ENCODE measurements at regions not wholly inside any gene's neighbourhood (a gene's known extent, or its start where the extent isn't known, plus 50 kb on each side); places are given as distances from the start of the nearest gene placed in this dataset.

DNA sequence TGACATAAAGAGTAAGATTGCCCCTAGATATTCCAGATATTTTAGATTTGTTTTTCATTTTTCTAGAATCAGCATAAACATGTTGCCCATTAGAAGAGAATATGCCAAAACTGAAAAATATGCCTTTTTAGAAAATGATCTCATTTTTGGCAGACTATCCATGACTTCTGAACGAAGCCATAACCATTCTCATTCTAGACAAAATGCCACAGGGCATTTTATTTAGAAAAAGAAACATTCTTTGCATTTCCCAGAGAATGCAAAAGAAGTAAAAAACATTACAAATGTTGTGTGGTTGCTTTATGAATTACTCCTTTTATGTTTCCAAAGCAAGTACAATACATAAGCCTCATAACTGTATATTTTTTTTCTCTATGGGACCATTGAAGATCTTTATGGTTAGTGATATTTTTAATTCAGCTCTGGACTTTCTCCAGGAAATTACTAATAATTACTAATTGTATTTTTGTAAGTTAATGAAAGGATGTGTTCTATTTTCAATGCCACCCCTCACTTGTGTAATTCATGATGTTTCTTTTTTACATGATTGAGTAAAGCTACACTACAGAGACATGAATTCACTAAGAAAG lies 109.6 kb upstream of the SEM1 start:
- TF ChIP-seq CTCF (IDR thresholded peaks at IDR 0.05 in 2 of 3, conservative IDR thresholded peaks at IDR 0.05 in 1 of 3; ENCODE audit: borderline replicate concordance in 1 of 3, insufficient read depth in 1 of 3, low read depth in 2 of 3, low read length in 2 of 3) (no peak), POLR2AphosphoS5 (IDR thresholded peaks at IDR 0.05; ENCODE audit: low read depth, low read length) (no peak), EZH2 (IDR thresholded peaks at IDR 0.05) (no peak), YY1 (IDR thresholded peaks at IDR 0.05; ENCODE audit: extremely low read depth, insufficient replicate concordance, low read depth, low read length) (no peak), CEBPB (IDR thresholded peaks at IDR 0.05; ENCODE audit: low read depth) (no peak), POLR2A (IDR thresholded peaks at IDR 0.05; ENCODE audit: borderline replicate concordance, extremely low read depth, insufficient read depth, insufficient read length) (no peak), SIN3A (IDR thresholded peaks at IDR 0.05; ENCODE audit: low read depth) (no peak), EZH2phosphoT487 (IDR thresholded peaks at IDR 0.05; ENCODE audit: borderline replicate concordance) (no peak), SRF (IDR thresholded peaks at IDR 0.05; ENCODE audit: low read depth) (no peak), TCF7L2 (IDR thresholded peaks at IDR 0.05; ENCODE audit: borderline replicate concordance, extremely low read depth, insufficient read depth, insufficient read length) (no peak), FOSL1 (IDR thresholded peaks at IDR 0.05; ENCODE audit: low read depth) (no peak)
